Neural progenitor cell (in vitro differentiated cells): ENCODE measurements at regions not wholly inside any gene's neighbourhood (a gene's known extent, or its start where the extent isn't known, plus 50 kb on each side); places are given as distances from the start of the nearest gene placed in this dataset.

Experiments
- DNase-seq: peaks from one replicate; pipeline ENCODE4 v3.0.0-alpha.2; 2016; ENCODE audit warnings: low spot score
- H2AFZ ChIP-seq: fragments of 200-600 bp; sonication (generic); replicated peaks from 2 replicates; pipeline ENCODE4 v1.6.1; 2016; ENCODE audit warnings: antibody characterized with exemption
- H3F3A ChIP-seq: fragments of 200-600 bp; sonication (generic); 2 replicates; pipeline ENCODE4 v1.6.1; 2016; ENCODE audit warnings: antibody characterized with exemption, low read depth
- H3K27ac ChIP-seq: fragments of 200-600 bp; sonication (generic); 2 replicates; pipeline ENCODE4 v1.5.1; 2016; ENCODE audit warnings: mild to moderate bottlenecking
- H3K27me3 ChIP-seq: fragments of 200-600 bp; sonication (generic); 2 replicates; pipeline ENCODE4 v1.6.1; 2016; ENCODE audit warnings: mild to moderate bottlenecking, moderate library complexity
- H3K36me3 ChIP-seq: fragments of 200-600 bp; sonication (generic); 2 replicates; pipeline ENCODE4 v1.5.1; 2016
- H3K4me1 ChIP-seq: fragments of 200-600 bp; sonication (generic); 2 replicates; pipeline ENCODE4 v1.6.1; 2016; ENCODE audit warnings: mixed run types
- H3K4me2 ChIP-seq: fragments of 200-600 bp; sonication (generic); 2 replicates; pipeline ENCODE4 v1.6.1; 2016
- H3K4me3 ChIP-seq: fragments of 200-600 bp; sonication (generic); 2 replicates; pipeline ENCODE4 v1.5.1; 2016
- H3K79me2 ChIP-seq: fragments of 200-600 bp; sonication (generic); 2 replicates; pipeline ENCODE4 v1.6.1; 2016; ENCODE audit warnings: low read depth
- H3K9ac ChIP-seq: fragments of 200-600 bp; sonication (generic); 2 replicates; pipeline ENCODE4 v1.6.1; 2016
- H3K9me3 ChIP-seq: fragments of 200-600 bp; sonication (generic); 2 replicates; pipeline ENCODE4 v1.5.1; 2016; ENCODE audit warnings: low read depth
- H4K20me1 ChIP-seq: fragments of 200-600 bp; sonication (generic); 2 replicates; pipeline ENCODE4 v1.6.1; 2016; ENCODE audit warnings: low read depth
- H3K27ac Mint-ChIP-seq: 3 replicates; pipeline ENCODE4 v1.8.0; 2021; ENCODE audit warnings: mixed read lengths
- H3K27me3 Mint-ChIP-seq: 2 replicates; pipeline ENCODE4 v1.8.0; 2022; ENCODE audit warnings: low read depth, mild to moderate bottlenecking, inconsistent platforms, moderate library complexity, mixed read lengths; ENCODE audit not compliant: insufficient read depth
- H3K36me3 Mint-ChIP-seq: 3 replicates; pipeline ENCODE4 v1.8.0; 2021; ENCODE audit warnings: mixed read lengths
- H3K4me1 Mint-ChIP-seq: 3 replicates; pipeline ENCODE4 v1.8.0; 2021; ENCODE audit warnings: mixed read lengths
- H3K4me3 Mint-ChIP-seq: 3 replicates; pipeline ENCODE4 v1.8.0; 2021; ENCODE audit warnings: mild to moderate bottlenecking, moderate library complexity, mixed read lengths
- H3K9me3 Mint-ChIP-seq: 3 replicates; pipeline ENCODE4 v1.8.0; 2020; ENCODE audit warnings: mixed read lengths
- CTCF ChIP-seq: fragments of 200-600 bp; sonication (generic); IDR thresholded peaks from 2 replicates; pipeline ENCODE4 v1.5.1; 2017; ENCODE audit warnings: antibody characterized with exemption, mild to moderate bottlenecking
- EZH2 ChIP-seq: fragments of 200-600 bp; sonication (generic); IDR thresholded peaks from 2 replicates; pipeline ENCODE4 v1.6.1; 2017; ENCODE audit warnings: antibody characterized with exemption, mild to moderate bottlenecking, moderate library complexity
- EZH2phosphoT487 ChIP-seq: fragments of 200-600 bp; sonication (generic); IDR thresholded peaks from 2 replicates; pipeline ENCODE4 v1.6.1; 2017; ENCODE audit warnings: antibody characterized with exemption

GRCh38 chr16:55133654-55134053, 190.3 kb upstream of the IRX6 start:
- no peaks in the 10 kb centered on the region for H3K36me3 Mint-ChIP-seq
- no peak for DNase-seq

GRCh38 chr16:55136356-55137150, 187.4 kb upstream of the IRX6 start:
- H2AFZ ChIP-seq = no peak overlapping the region
- no peaks in the 10 kb centered on the region for H3K36me3 Mint-ChIP-seq
- H3K9me3 ChIP-seq = no peaks in the 10 kb centered on the region
- H3K27ac Mint-ChIP-seq = no peak overlapping the region
- H3K4me2 ChIP-seq = no peak overlapping the region
- H3F3A ChIP-seq = no peaks in the 10 kb centered on the region
- H4K20me1 ChIP-seq = no peaks in the 10 kb centered on the region
- peaks cover 21% of the 10 kb centered on the region for H3K4me1 Mint-ChIP-seq
- TF ChIP-seq CTCF = no peak
- no peak for TF ChIP-seq EZH2
- no peak for TF ChIP-seq EZH2phosphoT487
- no peak for DNase-seq
- H3K4me3 Mint-ChIP-seq = no peak overlapping the region
- H3K9ac ChIP-seq = no peak overlapping the region
- H3K4me3 ChIP-seq = no peak overlapping the region
- H3K27me3 Mint-ChIP-seq = peaks cover 8% of the 10 kb centered on the region
- no peak overlapping the region for H3K27ac ChIP-seq
- peaks cover 2% of the 10 kb centered on the region for H3K9me3 Mint-ChIP-seq
- H3K27me3 ChIP-seq = no peaks in the 10 kb centered on the region
- no peaks in the 10 kb centered on the region for H3K79me2 ChIP-seq
- peaks cover 2% of the 10 kb centered on the region for H3K4me1 ChIP-seq
- H3K36me3 ChIP-seq = no peaks in the 10 kb centered on the region

More at GRCh38 chr16:55133654-55134053, 190.3 kb upstream of the IRX6 start:
- H3K27me3 Mint-ChIP-seq = peaks cover 8% of the 10 kb centered on the region
- no peak overlapping the region for H3K27ac ChIP-seq
- no peak overlapping the region for H3K27ac Mint-ChIP-seq
- H3K4me1 ChIP-seq = peaks cover 2% of the 10 kb centered on the region
- H3K36me3 ChIP-seq = no peaks in the 10 kb centered on the region
- no peak for TF ChIP-seq EZH2
- no peak for TF ChIP-seq EZH2phosphoT487
- TF ChIP-seq CTCF = no peak
- no peak overlapping the region for H3K4me3 Mint-ChIP-seq
- no peak overlapping the region for H3K4me3 ChIP-seq
- H2AFZ ChIP-seq = no peak overlapping the region
- H3K9ac ChIP-seq = no peak overlapping the region
- H3K79me2 ChIP-seq = no peaks in the 10 kb centered on the region
- peaks cover 21% of the 10 kb centered on the region for H3K4me1 Mint-ChIP-seq
- no peaks in the 10 kb centered on the region for H3K9me3 ChIP-seq
- no peaks in the 10 kb centered on the region for H3K27me3 ChIP-seq
- no peak overlapping the region for H3K4me2 ChIP-seq
- H3K9me3 Mint-ChIP-seq = no peaks in the 10 kb centered on the region
- H3F3A ChIP-seq = no peaks in the 10 kb centered on the region
- H4K20me1 ChIP-seq = no peaks in the 10 kb centered on the region

- Histone ChIP-seq H3K36me3 (no peaks in the 10 kb centered on the region), H4K20me1 (no peaks in the 10 kb centered on the region), H3K79me2 (no peaks in the 10 kb centered on the region), H2AFZ (no peak overlapping the region), H3K9me3 (no peaks in the 10 kb centered on the region), H3K27ac (no peak overlapping the region), H3F3A (no peaks in the 10 kb centered on the region), H3K27me3 (no peaks in the 10 kb centered on the region), H3K9ac (no peak overlapping the region), H3K4me3 (no peak overlapping the region), H3K4me2 (no peak overlapping the region), H3K4me1 (peaks cover 2% of the 10 kb centered on the region)
- Mint-ChIP-seq H3K36me3 (no peaks in the 10 kb centered on the region), H3K4me1 (peaks cover 19% of the 10 kb centered on the region), H3K9me3 (peaks cover 2% of the 10 kb centered on the region), H3K4me3 (no peak overlapping the region), H3K27ac (no peak overlapping the region), H3K27me3 (peaks cover 9% of the 10 kb centered on the region)
- no peak for TF ChIP-seq EZH2phosphoT487
- TF ChIP-seq EZH2 = no peak
- no peak for TF ChIP-seq CTCF
- no peak for DNase-seq
These were observed 185.7 kb upstream of the IRX6 start for GRCh38 chr16:55138298-55138697.
